HFFc6 (cell line): ENCODE measurements at regions not wholly inside any gene's neighbourhood (a gene's known extent, or its start where the extent isn't known, plus 50 kb on each side); places are given as distances from the start of the nearest gene placed in this dataset.

ENCODE experiments used
- DNase-seq: peaks from one replicate; pipeline ENCODE4 v3.0.0-alpha.2; 2018
- H3K27ac Mint-ChIP-seq: 2 replicates; pipeline ENCODE4 v1.8.0; 2020; ENCODE audit warnings: mild to moderate bottlenecking, mixed read lengths
- H3K27me3 Mint-ChIP-seq: 2 replicates; pipeline ENCODE4 v1.8.0; 2021; ENCODE audit warnings: mild to moderate bottlenecking, moderate library complexity, mixed read lengths; ENCODE audit not compliant: insufficient read depth
- H3K36me3 Mint-ChIP-seq: 2 replicates; pipeline ENCODE4 v1.8.0; 2021; ENCODE audit warnings: low read depth, mixed read lengths
- H3K4me1 Mint-ChIP-seq: 2 replicates; pipeline ENCODE4 v1.8.0; 2020; ENCODE audit warnings: low read depth, mixed read lengths
- H3K4me3 Mint-ChIP-seq: 2 replicates; pipeline ENCODE4 v1.8.0; 2020; ENCODE audit warnings: mild to moderate bottlenecking, moderate library complexity, mixed read lengths
- H3K9me3 Mint-ChIP-seq: 2 replicates; pipeline ENCODE4 v1.8.0; 2020; ENCODE audit warnings: mild to moderate bottlenecking, mixed read lengths
- TF ChIP-seq, protein P1 (sequence below): fragments of 200-600 bp; sonication (generic); IDR thresholded peaks from 2 replicates; pipeline ENCODE4 v1.5.0; 2021; ENCODE audit warnings: antibody characterized with exemption, mild to moderate bottlenecking

DNA sequence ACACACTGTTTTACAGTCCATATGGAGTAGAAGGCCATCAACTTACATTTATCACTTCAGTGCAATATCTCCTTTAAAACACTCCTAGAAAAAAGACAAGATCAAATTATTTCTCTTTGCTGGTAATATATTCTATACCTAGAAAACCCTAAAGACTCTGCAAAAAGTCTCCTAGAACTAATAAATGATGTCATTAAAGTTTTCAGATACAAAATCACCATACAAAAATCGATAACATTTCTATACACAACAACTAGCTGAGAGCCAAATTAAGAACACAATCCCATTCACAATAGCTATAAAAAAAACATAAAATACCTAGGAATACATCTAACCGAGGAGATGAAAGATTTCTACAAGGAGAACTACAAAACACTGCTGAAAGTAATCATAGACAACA is 300.3 kb downstream of the CETN3 start:
- Mint-ChIP-seq H3K27ac (no peak overlapping the region), H3K4me1 (no peaks in the 10 kb centered on the region), H3K27me3 (no peaks in the 10 kb centered on the region), H3K36me3 (no peaks in the 10 kb centered on the region), H3K9me3 (peaks cover 24% of the 10 kb centered on the region), H3K4me3 (no peak overlapping the region)
- no peak for DNase-seq
- TF ChIP-seq, protein P1, sequence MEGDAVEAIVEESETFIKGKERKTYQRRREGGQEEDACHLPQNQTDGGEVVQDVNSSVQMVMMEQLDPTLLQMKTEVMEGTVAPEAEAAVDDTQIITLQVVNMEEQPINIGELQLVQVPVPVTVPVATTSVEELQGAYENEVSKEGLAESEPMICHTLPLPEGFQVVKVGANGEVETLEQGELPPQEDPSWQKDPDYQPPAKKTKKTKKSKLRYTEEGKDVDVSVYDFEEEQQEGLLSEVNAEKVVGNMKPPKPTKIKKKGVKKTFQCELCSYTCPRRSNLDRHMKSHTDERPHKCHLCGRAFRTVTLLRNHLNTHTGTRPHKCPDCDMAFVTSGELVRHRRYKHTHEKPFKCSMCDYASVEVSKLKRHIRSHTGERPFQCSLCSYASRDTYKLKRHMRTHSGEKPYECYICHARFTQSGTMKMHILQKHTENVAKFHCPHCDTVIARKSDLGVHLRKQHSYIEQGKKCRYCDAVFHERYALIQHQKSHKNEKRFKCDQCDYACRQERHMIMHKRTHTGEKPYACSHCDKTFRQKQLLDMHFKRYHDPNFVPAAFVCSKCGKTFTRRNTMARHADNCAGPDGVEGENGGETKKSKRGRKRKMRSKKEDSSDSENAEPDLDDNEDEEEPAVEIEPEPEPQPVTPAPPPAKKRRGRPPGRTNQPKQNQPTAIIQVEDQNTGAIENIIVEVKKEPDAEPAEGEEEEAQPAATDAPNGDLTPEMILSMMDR, result no peak

- Mint-ChIP-seq H3K27me3 (no peaks in the 10 kb centered on the region), H3K4me3 (no peak overlapping the region), H3K4me1 (no peaks in the 10 kb centered on the region; the same call in 1 of the 2 replicates), H3K36me3 (no peaks in the 10 kb centered on the region), H3K27ac (no peak overlapping the region), H3K9me3 (peaks cover 22% of the 10 kb centered on the region)
- TF ChIP-seq, protein P1, result no peak
- no peak for DNase-seq
These were observed 310.5 kb downstream of the CETN3 start for GRCh38 chr5:90099099-90099498.

- H3K36me3 Mint-ChIP-seq, result no peaks in the 10 kb centered on the region
- H3K27me3 Mint-ChIP-seq, result no peaks in the 10 kb centered on the region
- H3K27ac Mint-ChIP-seq, result no peak overlapping the region
- H3K9me3 Mint-ChIP-seq, result peaks cover 10% of the 10 kb centered on the region
- H3K4me3 Mint-ChIP-seq, result no peak overlapping the region
- no peaks in the 10 kb centered on the region; the same call in 1 of the 2 replicates for H3K4me1 Mint-ChIP-seq
- no peak for DNase-seq
- TF ChIP-seq, protein P1, result no peak
These were observed 312.5 kb downstream of the CETN3 start for GRCh38 chr5:90097082-90097477.

- Mint-ChIP-seq H3K4me1 (no peaks in the 10 kb centered on the region; the same call in 1 of the 2 replicates), H3K27ac (no peak overlapping the region), H3K27me3 (no peaks in the 10 kb centered on the region), H3K9me3 (peaks cover 10% of the 10 kb centered on the region), H3K4me3 (no peak overlapping the region), H3K36me3 (no peaks in the 10 kb centered on the region)
- TF ChIP-seq, protein P1, result no peak
- DNase-seq, result no peak
These were observed 313.0 kb downstream of the CETN3 start for GRCh38 chr5:90096415-90097081.

- TF ChIP-seq, protein P1, result no peak
- no peak overlapping the region for H3K4me3 Mint-ChIP-seq
These were observed 314.1 kb downstream of the CETN3 start for GRCh38 chr5:90095292-90096060.

More at GRCh38 chr5:90095292-90096060, 314.1 kb downstream of the CETN3 start:
- H3K36me3 Mint-ChIP-seq, result no peaks in the 10 kb centered on the region
- H3K27me3 Mint-ChIP-seq, result no peaks in the 10 kb centered on the region
- peaks cover 10% of the 10 kb centered on the region for H3K9me3 Mint-ChIP-seq
- H3K27ac Mint-ChIP-seq, result no peak overlapping the region
- H3K4me1 Mint-ChIP-seq, result no peaks in the 10 kb centered on the region; the same call in 1 of the 2 replicates
- no peak for DNase-seq
